GM12878 (cell line): ENCODE measurements at regions not wholly inside any gene's neighbourhood (a gene's known extent, or its start where the extent isn't known, plus 50 kb on each side); places are given as distances from the start of the nearest gene placed in this dataset.

Source experiments
- ATAC-seq: fragments of 200-7000 bp; cut with Tn5 transposase; 3 replicates; pipeline ENCODE4 v1.9.1; 2020; ENCODE audit warnings: mild to moderate bottlenecking, moderate library complexity
- BruUV-seq: library from RNA; stranded (reverse); fragments of 400-500 nt; replicated peaks from 2 replicates; lab custom pipeline; 2021; lab: Mats Ljungman, UMichigan
- CTCF ChIA-PET: fragments of 300-600 bp; sonication (Branson Sonifier 250); formaldehyde crosslinking; extraction: SDS; loops from one replicate; lab custom pipeline; 2021; ENCODE audit warnings: inconsistent platforms; lab: Yijun Ruan, JAX
- POLR2A ChIA-PET: fragments of 350-600 bp; formaldehyde crosslinking; extraction: SDS; loops from one replicate; lab custom pipeline; 2021; ENCODE audit warnings: inconsistent platforms; lab: Charles Lee
- RAD21 ChIA-PET: fragments of 300-600 bp; sonication (Branson Sonifier 250); formaldehyde crosslinking; loops from one replicate; lab custom pipeline; 2023; ENCODE audit warnings: antibody characterized with exemption; ENCODE audit not compliant: unreplicated experiment; lab: Charles Lee
- SMC1A ChIA-PET: fragments of 300-600 bp; sonication (Branson Sonifier 250); formaldehyde crosslinking; loops from one replicate; lab custom pipeline; 2023; ENCODE audit not compliant: unreplicated experiment, uncharacterized antibody; lab: Charles Lee
- DNase-seq: peaks from one replicate; pipeline ENCODE4 v3.0.0-alpha.2; 2011; ENCODE audit warnings: low read depth, low spot score
- FAIRE-seq: peaks from 3 replicates; lab custom pipeline; 2011; peaks lifted over from hg19 to GRCh38; lab: Jason Lieb, UNC
- H2AFZ ChIP-seq: 2 replicates; pipeline ENCODE4 v1.6.0; 2011; ENCODE audit warnings: low read depth, low read length, control low read depth; ENCODE audit not compliant: control insufficient read depth
- H3K27ac ChIP-seq: 2 replicates; pipeline ENCODE4 v1.5.1; 2011; ENCODE audit warnings: control low read depth; ENCODE audit not compliant: control insufficient read depth, insufficient read depth
- H3K27me3 ChIP-seq, 2 experiments: replicated peaks in 1 of 2; 2 replicates each; pipeline versions ENCODE4 v1.6.0 to v1.6.1; 2011; ENCODE audit warnings: low read length in 1 of 2; ENCODE audit not compliant: control insufficient read depth in 2 of 2, insufficient read depth in 2 of 2
- H3K36me3 ChIP-seq, 2 experiments: 2 replicates each; pipeline ENCODE4 v1.5.1; 2011; ENCODE audit warnings: low read length in 1 of 2; ENCODE audit not compliant: control insufficient read depth in 2 of 2, insufficient read depth in 2 of 2
- H3K4me1 ChIP-seq: 2 replicates; pipeline ENCODE4 v1.6.1; 2011; ENCODE audit warnings: mild to moderate bottlenecking, low read length, moderate library complexity, mixed read lengths; ENCODE audit not compliant: control insufficient read depth, insufficient read depth
- H3K4me2 ChIP-seq: 2 replicates; pipeline ENCODE4 v1.6.0; 2011; ENCODE audit warnings: control low read depth; ENCODE audit not compliant: control insufficient read depth, insufficient read depth
- H3K4me3 ChIP-seq: fragments of 200-600 bp; sonication (generic); 2 replicates; pipeline ENCODE4 v1.5.1; 2016
- H3K79me2 ChIP-seq: 2 replicates; pipeline ENCODE4 v1.6.0; 2011; ENCODE audit warnings: low read length; ENCODE audit not compliant: control insufficient read depth, insufficient read depth
- H3K9ac ChIP-seq: 2 replicates; pipeline ENCODE4 v1.8.0; 2011; ENCODE audit warnings: low read length, control low read depth, mixed read lengths; ENCODE audit not compliant: control insufficient read depth, insufficient read depth
- H3K9me3 ChIP-seq: replicated peaks from 3 replicates; pipeline ENCODE4 v1.5.1; 2011; ENCODE audit warnings: mild to moderate bottlenecking, low read length; ENCODE audit not compliant: control insufficient read depth, insufficient read depth
- H4K20me1 ChIP-seq: 2 replicates; pipeline ENCODE4 v1.6.0; 2011; ENCODE audit not compliant: control insufficient read depth, insufficient read depth
- ATF2 ChIP-seq: IDR thresholded peaks from 2 replicates; pipeline ENCODE4 v1.6.1; 2012; ENCODE audit warnings: low read length, inconsistent platforms
- BCLAF1 ChIP-seq: fragments of 450-650 bp; IDR thresholded peaks from 2 replicates; pipeline ENCODE4 v1.6.1; 2017; ENCODE audit warnings: antibody characterized with exemption, mild to moderate bottlenecking, moderate library complexity
- BHLHE40 ChIP-seq, 2 experiments: fragments of 450-650 bp in 1 of 2; IDR thresholded peaks; 2 replicates each; pipeline ENCODE4 v1.6.1; 2011 to 2017; ENCODE audit warnings: low read depth in 2 of 2, borderline replicate concordance in 1 of 2, improper control_type of control experiment in 1 of 2, low read length in 1 of 2, mild to moderate bottlenecking in 1 of 2
- CEBPB ChIP-seq, 2 experiments: fragments of 150-350 bp in 1 of 2; IDR thresholded peaks; 2 replicates each; pipeline ENCODE4 v1.6.1; 2012 to 2014; ENCODE audit warnings: low read depth in 2 of 2, low read length in 2 of 2, borderline replicate concordance in 1 of 2, inconsistent platforms in 1 of 2
- CHD1 ChIP-seq: IDR thresholded peaks from 2 replicates; pipeline ENCODE4 v1.6.1; 2012; ENCODE audit warnings: low read depth, low read length, improper control_type of control experiment
- HSF1 ChIP-seq: fragments of 150-350 bp; IDR thresholded peaks from 2 replicates; pipeline ENCODE4 v1.6.1; 2014; ENCODE audit warnings: mild to moderate bottlenecking, low read depth, low read length
- IKZF1 ChIP-seq: fragments of 450-650 bp; conservative IDR thresholded peaks from 2 replicates; pipeline ENCODE4 v1.6.1; 2017; ENCODE audit warnings: antibody characterized with exemption, mild to moderate bottlenecking
- JUND ChIP-seq: IDR thresholded peaks from 2 replicates; pipeline ENCODE4 v1.6.1; 2012; ENCODE audit warnings: low read depth, mild to moderate bottlenecking, low read length, improper control_type of control experiment, moderate library complexity
- KLF5 ChIP-seq: fragments of 450-650 bp; IDR thresholded peaks from 2 replicates; pipeline ENCODE4 v1.6.1; 2014; ENCODE audit warnings: mild to moderate bottlenecking; ENCODE audit not compliant: partially characterized antibody
- LARP7 ChIP-seq: fragments of 450-650 bp; IDR thresholded peaks from 2 replicates; pipeline ENCODE4 v1.6.1; 2017; ENCODE audit warnings: mild to moderate bottlenecking
- MTA3 ChIP-seq: IDR thresholded peaks from 2 replicates; pipeline ENCODE4 v1.6.1; 2012; ENCODE audit warnings: low read length, inconsistent platforms, borderline replicate concordance
- PKNOX1 ChIP-seq: fragments of 450-650 bp; IDR thresholded peaks from 2 replicates; pipeline ENCODE4 v1.6.1; 2016; ENCODE audit warnings: mild to moderate bottlenecking
- POLR2A ChIP-seq: IDR thresholded peaks from 2 replicates; pipeline ENCODE4 v1.6.1; 2011; ENCODE audit warnings: low read depth, mild to moderate bottlenecking, low read length
- RB1 ChIP-seq: fragments of 450-650 bp; formaldehyde crosslinking; IDR thresholded peaks from 2 replicates; pipeline ENCODE4 v1.6.1; 2017; ENCODE audit warnings: mild to moderate bottlenecking, borderline replicate concordance
- SP1 ChIP-seq: IDR thresholded peaks from one replicate; pipeline ENCODE4 v1.6.1; 2011; ENCODE audit warnings: low read depth, low read length
- ZSCAN29 ChIP-seq: fragments of 450-650 bp; IDR thresholded peaks from 2 replicates; pipeline ENCODE4 v1.6.1; 2017; ENCODE audit warnings: mild to moderate bottlenecking, moderate library complexity
- WGBS: methylation state at CpG from one replicate; pipeline ENCODE4 v1.1.6; 2016; ENCODE audit warnings: low lambda C conversion rate; ENCODE audit not compliant: insufficient replicate concordance, insufficient coverage; ENCODE audit errors: missing lambda C conversion rate; 5-methylcytosine and 5-hydroxymethylcytosine counted together
- in situ Hi-C: fragments of 300-500 bp; cut with MboI; formaldehyde crosslinking; loops from 9 replicates; pipeline ENCODE4 v1.14.3; 2018; ENCODE audit warnings: mixed read lengths
- intact Hi-C: fragments of 100-400 bp; cut with micrococcal nuclease; formaldehyde crosslinking; loops from one replicate; pipeline ENCODE4 v1.14.2; 2022; ENCODE audit not compliant: unreplicated experiment

GRCh38 chr7:65251851-65252620 is 121.6 kb upstream of the ZNF92 start:
- in situ Hi-C loops: no loop called here
- no TSS peak for BruUV-seq
- Histone ChIP-seq H3K79me2 (no peaks in the 10 kb centered on the region), H3K9me3 (no peaks in the 10 kb centered on the region), H3K9ac (peak overlapping the region; percentile 50; the same call in 1 of the 2 replicates), H4K20me1 (no peaks in the 10 kb centered on the region), H2AFZ (peak overlapping the region; percentile 87), H3K4me1 (no peaks in the 10 kb centered on the region), H3K27me3 (no peaks in the 10 kb centered on the region), H3K27ac (no peak overlapping the region; the same call in 1 of the 2 replicates), H3K4me2 (peak overlapping the region; percentile 77), H3K36me3 (no peaks in the 10 kb centered on the region), H3K4me3 (peak overlapping the region; percentile 56)
- RAD21 ChIA-PET: interaction anchor here (0.8 to 1.5 kb wide), 3 partner anchors 7 to 31 kb away, joined by 3 to 5 read pairs (median 3); no protein-coding TSS in a partner anchor
- FAIRE-seq: no peak
- POLR2A ChIA-PET: interaction anchor here (1.3 kb wide), 1 partner anchor 17 kb away, joined by 10 read pairs; no protein-coding TSS in a partner anchor
- CTCF ChIA-PET: interaction anchor here (0.6 to 2.6 kb wide), 3 partner anchors 21 to 56 kb away, joined by 4 to 10 read pairs (median 5); no protein-coding TSS in a partner anchor
- SMC1A ChIA-PET: interaction anchor here (0.8 to 1.5 kb wide), 3 partner anchors 17 to 55 kb away, joined by 3 to 6 read pairs (median 4); no protein-coding TSS in a partner anchor
- ATAC-seq: peak; percentile 95
- intact Hi-C loops: no loop called here
- WGBS: 10% methylated on average over 58 of the region's 64 CpGs
- peak; percentile 27 for DNase-seq
- TF ChIP-seq KLF5: peak; percentile 87
- TF ChIP-seq JUND: 0 out of 2 replicates have a peak, but pooled peaks have one; percentile 24
- peak; percentile 48 for TF ChIP-seq IKZF1
- peak; percentile 62; the same call in 1 of the 2 replicates for TF ChIP-seq BCLAF1
- no peak for TF ChIP-seq PKNOX1
- TF ChIP-seq CHD1: peak; percentile 80; the same call in 1 of the 2 replicates
- TF ChIP-seq POLR2A: peak; percentile 54; the same call in 1 of the 2 replicates
- no peak for TF ChIP-seq HSF1
- peak; percentile 60; the same call in 1 of the 2 replicates for TF ChIP-seq RB1
- TF ChIP-seq BHLHE40 (IDR thresholded peaks at IDR 0.05; ENCODE audit: borderline replicate concordance in 1 of 2, low read depth in 2 of 2, low read length in 1 of 2): peak in 1 of 2 experiments; percentile 70; a peak in 2 of 4 replicates
- TF ChIP-seq ATF2: no peak
- peak; percentile 65; the same call in 1 of the 2 replicates for TF ChIP-seq LARP7
- TF ChIP-seq SP1: peak; percentile 33
- TF ChIP-seq MTA3: no peak
- TF ChIP-seq CEBPB (IDR thresholded peaks at IDR 0.05; ENCODE audit: borderline replicate concordance in 1 of 2, low read depth in 2 of 2, low read length in 2 of 2): no peak
- no peak for TF ChIP-seq ZSCAN29
